Gastrocnemius medialis (tissue), 4 donors: ENCODE measurements at regions not wholly inside any gene's neighbourhood (a gene's known extent, or its start where the extent isn't known, plus 50 kb on each side); places are given as distances from the start of the nearest gene placed in this dataset.

Source experiments
- ATAC-seq, 2 donors: fragments of 150-250 bp; one replicate each; pipeline ENCODE4 v1.9.1; 2016
- DNase-seq, 2 donors: peaks; one replicate each; pipeline ENCODE4 v3.0.0-alpha.2; 2019
- H3K27ac ChIP-seq, 4 donors: fragments of 200-600 bp; sonication (generic); 1 replicate in 1 of 4; 2 replicates in 3 of 4; pipeline ENCODE4 v1.5.1; 2016 to 2018; ENCODE audit warnings: mild to moderate bottlenecking in 2 of 4, moderate library complexity in 1 of 4
- H3K27me3 ChIP-seq, 3 donors: fragments of 200-600 bp; sonication (generic) in 2 of 3; 1 replicate in 1 of 3; 2 replicates in 2 of 3; pipeline versions ENCODE4 v1.5.1 to v1.6.0; 2016 to 2019; ENCODE audit warnings: mild to moderate bottlenecking in 1 of 3, moderate library complexity in 1 of 3
- H3K36me3 ChIP-seq, 2 donors: fragments of 200-600 bp; sonication (generic) in 1 of 2; one replicate each; pipeline ENCODE4 v1.5.1; 2017 to 2018
- H3K4me1 ChIP-seq, 2 donors: fragments of 200-600 bp; sonication (generic) in 1 of 2; one replicate each; pipeline ENCODE4 v1.5.1; 2016 to 2017; ENCODE audit warnings: mild to moderate bottlenecking in 2 of 2
- H3K4me3 ChIP-seq, 4 donors: fragments of 200-600 bp; sonication (generic) in 3 of 4; 1 replicate in 1 of 4; 2 replicates in 3 of 4; pipeline ENCODE4 v1.5.1; 2016 to 2019; ENCODE audit warnings: mild to moderate bottlenecking in 2 of 4
- H3K9me3 ChIP-seq, 3 donors: fragments of 200-600 bp; sonication (generic) in 2 of 3; 1 replicate in 1 of 3; 2 replicates in 2 of 3; pipeline ENCODE4 v1.5.1; 2016 to 2019
- CTCF ChIP-seq, 5 experiments: fragments of 450-650 bp in 3 of 5; fragments of 200-600 bp in 2 of 5; sonication (generic) in 2 of 5; IDR thresholded peaks in 4 of 5; conservative IDR thresholded peaks in 1 of 5; 1 replicate in 4 of 5; 2 replicates in 1 of 5; pipeline ENCODE4 v1.5.1; 2016 to 2019; ENCODE audit warnings: antibody characterized with exemption in 5 of 5, mild to moderate bottlenecking in 3 of 5, moderate library complexity in 3 of 5
- POLR2A ChIP-seq, 2 donors: fragments of 450-650 bp; IDR thresholded peaks; one replicate each; pipeline ENCODE4 v1.6.1; 2017; ENCODE audit warnings: antibody characterized with exemption in 2 of 2, mild to moderate bottlenecking in 2 of 2, moderate library complexity in 2 of 2
- in situ Hi-C, 4 donors: fragments of 200-750 bp; cut with MboI; loops; one replicate each; pipeline versions ENCODE4 v1.15.0 to v1.8.0; 2017; ENCODE audit warnings: low sequenced_read_pairs in 4 of 4
- intact Hi-C: fragments of 100-400 bp; cut with DNase I; formaldehyde crosslinking; loops from one replicate; pipeline ENCODE4 v1.15.1; 2023; ENCODE audit warnings: low total_unique reads

- in situ Hi-C loops: no loop called here
These were observed 150.9 kb downstream of the SPRY1 start for GRCh38 chr4:123547216-123548165.

GRCh38 chr4:123553279-123553678 is 156.7 kb downstream of the SPRY1 start:
- intact Hi-C loops (no loop called here), in situ Hi-C loops (loop anchor here (25.0 kb wide), 2 partner anchors 109 to 559 kb away; no protein-coding TSS in a partner anchor)
- H3K4me3 ChIP-seq: no peak overlapping the region
- H3K27ac ChIP-seq: no peak overlapping the region
- H3K27me3 ChIP-seq: no peaks in the 10 kb centered on the region
- peaks cover 15 to 17% of the 10 kb centered on the region in 2 donors for H3K4me1 ChIP-seq
- DNase-seq: no peak
- no peak for ATAC-seq
- TF ChIP-seq CTCF (IDR thresholded peaks at IDR 0.05 in 4 of 5, conservative IDR thresholded peaks at IDR 0.05 in 1 of 5) (no peak), POLR2A (IDR thresholded peaks at IDR 0.05) (no peak)
- no peaks in the 10 kb centered on the region for H3K36me3 ChIP-seq
- no peaks in the 10 kb centered on the region for H3K9me3 ChIP-seq

More at GRCh38 chr4:123547216-123548165, 150.9 kb downstream of the SPRY1 start:
- no peaks in the 10 kb centered on the region for H3K9me3 ChIP-seq
- intact Hi-C loops: no loop called here
- DNase-seq: no peak
- H3K36me3 ChIP-seq: no peaks in the 10 kb centered on the region
- no peak overlapping the region for H3K27ac ChIP-seq
- H3K4me1 ChIP-seq: no peaks in the 10 kb centered on the region
- no peaks in the 10 kb centered on the region for H3K27me3 ChIP-seq
- no peak for TF ChIP-seq POLR2A (IDR thresholded peaks at IDR 0.05)
- TF ChIP-seq CTCF (IDR thresholded peaks at IDR 0.05 in 4 of 5, conservative IDR thresholded peaks at IDR 0.05 in 1 of 5): no peak
- ATAC-seq: no peak
- H3K4me3 ChIP-seq: no peak overlapping the region

GRCh38 chr4:123553733-123554637 is 157.4 kb downstream of the SPRY1 start:
- Histone ChIP-seq H3K4me1 (peaks cover 15 to 17% of the 10 kb centered on the region in 2 donors), H3K27ac (peak overlapping the region in 2 of 4 donors; percentile 38 to 74), H3K4me3 (no peak overlapping the region), H3K27me3 (no peaks in the 10 kb centered on the region), H3K9me3 (no peaks in the 10 kb centered on the region), H3K36me3 (no peaks in the 10 kb centered on the region)
- in situ Hi-C loops: loop anchor here (25.0 kb wide), 2 partner anchors 108 to 558 kb away; no protein-coding TSS in a partner anchor
- no peak for DNase-seq
- TF ChIP-seq CTCF (IDR thresholded peaks at IDR 0.05 in 4 of 5, conservative IDR thresholded peaks at IDR 0.05 in 1 of 5) (no peak), POLR2A (IDR thresholded peaks at IDR 0.05) (no peak)
- intact Hi-C loops: loop anchor here (2.0 kb wide), 1 partner anchor 557 kb away; no protein-coding TSS in a partner anchor
- ATAC-seq: no peak

DNA sequence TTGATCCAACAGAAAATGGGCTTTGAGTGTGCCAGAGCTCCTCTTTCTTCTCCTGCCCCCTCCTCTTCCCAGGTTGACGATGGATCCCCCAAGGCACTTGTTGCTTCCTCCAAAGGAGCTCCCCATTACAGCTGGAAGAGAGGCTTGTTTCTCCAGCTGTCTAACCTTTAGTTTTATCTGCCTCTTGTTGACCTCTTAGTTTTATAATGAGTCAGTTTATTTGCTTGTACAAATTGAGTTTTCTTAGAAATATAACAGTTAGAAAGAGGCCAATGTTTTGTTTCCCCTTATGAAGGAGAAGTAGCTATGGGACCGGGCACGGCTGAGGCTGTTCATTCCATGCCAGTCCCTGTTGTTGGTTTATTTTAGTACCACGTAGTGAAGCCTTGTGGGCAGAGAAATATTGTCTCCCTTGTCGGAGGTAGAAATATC is 158.2 kb downstream of the SPRY1 start:
- intact Hi-C loops (loop anchor here (2.0 to 5.0 kb wide), 2 partner anchors 48 to 556 kb away; no protein-coding TSS in a partner anchor), in situ Hi-C loops (loop anchor here (25.0 kb wide), 2 partner anchors 107 to 557 kb away; no protein-coding TSS in a partner anchor)
- ATAC-seq (peak; percentile 61 to 64), DNase-seq (no peak)
- H3K27ac ChIP-seq: peak overlapping the region; percentile 38 to 74 (median 54)
- H3K9me3 ChIP-seq: no peaks in the 10 kb centered on the region
- H3K4me1 ChIP-seq: peaks cover 15 to 17% of the 10 kb centered on the region in 2 donors
- H3K27me3 ChIP-seq: no peaks in the 10 kb centered on the region
- H3K36me3 ChIP-seq: no peaks in the 10 kb centered on the region
- TF ChIP-seq POLR2A (IDR thresholded peaks at IDR 0.05) (no peak), CTCF (IDR thresholded peaks at IDR 0.05 in 4 of 5, conservative IDR thresholded peaks at IDR 0.05 in 1 of 5) (no peak)
- peak overlapping the region in 2 of 4 donors; percentile 4 to 37 for H3K4me3 ChIP-seq
